HEK293T (cell line): ENCODE measurements at regions not wholly inside any gene's neighbourhood (a gene's known extent, or its start where the extent isn't known, plus 50 kb on each side); places are given as distances from the start of the nearest gene placed in this dataset.

Experiments used
- CTCF ChIA-PET: fragments of 350-600 bp; formaldehyde crosslinking; extraction: SDS; loops from one replicate; lab custom pipeline; 2021; ENCODE audit warnings: antibody characterized with exemption, inconsistent platforms; lab: Yijun Ruan, JAX
- POLR2A ChIA-PET: fragments of 350-600 bp; formaldehyde crosslinking; extraction: SDS; loops from one replicate; lab custom pipeline; 2020; ENCODE audit warnings: antibody characterized with exemption, inconsistent platforms; lab: Yijun Ruan, JAX
- DNase-seq: peaks from one replicate; pipeline ENCODE4 v3.0.0; 2012; ENCODE audit warnings: mixed read lengths; ENCODE audit errors: extremely low spot score
- ARNT ChIP-seq: fragments of 450-650 bp; IDR thresholded peaks from 2 replicates; pipeline ENCODE4 v1.6.1; 2017; ENCODE audit warnings: mild to moderate bottlenecking
- BHLHE40 ChIP-seq: fragments of 450-650 bp; IDR thresholded peaks from 2 replicates; pipeline ENCODE4 v1.6.1; 2016; ENCODE audit warnings: mild to moderate bottlenecking, moderate library complexity, borderline replicate concordance
- CTBP1 ChIP-seq: fragments of 450-650 bp; IDR thresholded peaks from 2 replicates; pipeline ENCODE4 v1.6.1; 2016; ENCODE audit warnings: borderline replicate concordance
- ELF4 ChIP-seq: fragments of 450-650 bp; IDR thresholded peaks from 2 replicates; pipeline ENCODE4 v1.6.1; 2017; ENCODE audit warnings: antibody characterized with exemption
- FOXA1 ChIP-seq: fragments of 450-650 bp; IDR thresholded peaks from 2 replicates; pipeline ENCODE4 v1.6.1; 2016; ENCODE audit warnings: mild to moderate bottlenecking
- FOXK2 ChIP-seq: fragments of 450-650 bp; IDR thresholded peaks from 2 replicates; pipeline ENCODE4 v1.6.1; 2016; ENCODE audit warnings: mild to moderate bottlenecking
- FOXM1 ChIP-seq: fragments of 450-650 bp; IDR thresholded peaks from 2 replicates; pipeline ENCODE4 v1.6.1; 2017; ENCODE audit warnings: mild to moderate bottlenecking, borderline replicate concordance
- HDGF ChIP-seq: fragments of 450-650 bp; IDR thresholded peaks from 2 replicates; pipeline ENCODE4 v1.6.1; 2017; ENCODE audit warnings: antibody characterized with exemption, borderline replicate concordance
- L3MBTL2 ChIP-seq: fragments of 450-650 bp; conservative IDR thresholded peaks from 2 replicates; pipeline ENCODE4 v1.6.1; 2016; ENCODE audit warnings: mild to moderate bottlenecking
- LEF1 ChIP-seq: fragments of 450-650 bp; IDR thresholded peaks from 2 replicates; pipeline ENCODE4 v1.6.1; 2017; ENCODE audit warnings: mild to moderate bottlenecking, borderline replicate concordance
- NFRKB ChIP-seq: fragments of 450-650 bp; IDR thresholded peaks from 2 replicates; pipeline ENCODE4 v1.6.1; 2016; ENCODE audit warnings: mild to moderate bottlenecking, moderate library complexity
- PKNOX1 ChIP-seq: fragments of 450-650 bp; IDR thresholded peaks from 2 replicates; pipeline ENCODE4 v1.6.1; 2016
- SP1 ChIP-seq: fragments of 450-650 bp; IDR thresholded peaks from 2 replicates; pipeline ENCODE4 v1.6.1; 2017
- SUZ12 ChIP-seq: fragments of 450-650 bp; IDR thresholded peaks from 2 replicates; pipeline ENCODE4 v1.6.1; 2016; ENCODE audit warnings: mild to moderate bottlenecking
- TARDBP ChIP-seq: fragments of 450-650 bp; IDR thresholded peaks from 2 replicates; pipeline ENCODE4 v1.6.1; 2016
- ZNF384 ChIP-seq: fragments of 450-650 bp; IDR thresholded peaks from 2 replicates; pipeline ENCODE4 v1.6.1; 2016

GRCh38 chr16:62760398-62760797, 724.2 kb upstream of the CDH8 start:
- ChIA-PET CTCF (no interaction called here), POLR2A (no interaction called here)
- TF ChIP-seq CTBP1: no peak
- TF ChIP-seq PKNOX1: no peak
- no peak for TF ChIP-seq HDGF
- no peak for TF ChIP-seq LEF1
- no peak for TF ChIP-seq FOXA1
- no peak for TF ChIP-seq ZNF384
- TF ChIP-seq NFRKB: no peak
- TF ChIP-seq TARDBP: no peak
- no peak for TF ChIP-seq FOXK2
- TF ChIP-seq BHLHE40: no peak
- TF ChIP-seq ARNT: no peak
- TF ChIP-seq SUZ12: no peak
- TF ChIP-seq ELF4: no peak
- DNase-seq: no peak

DNA sequence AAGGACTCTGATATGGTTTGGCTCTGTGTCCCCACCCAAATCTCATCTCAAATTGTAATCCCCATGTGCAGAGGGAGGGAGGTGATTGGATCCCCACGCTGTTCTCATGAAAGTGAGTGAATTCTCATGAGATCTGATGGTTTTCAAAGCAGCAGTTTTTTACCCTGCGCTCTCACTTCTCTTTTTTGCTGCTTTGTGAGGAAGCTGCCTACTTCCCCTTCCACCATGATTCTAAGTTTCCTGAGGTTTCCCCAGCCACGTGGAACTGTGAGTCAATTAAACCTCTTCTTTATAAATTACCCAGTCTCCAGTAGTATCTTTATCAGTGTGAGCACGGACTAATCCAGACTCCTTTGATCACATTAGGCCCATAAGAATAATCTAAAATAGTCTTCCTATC, 719.7 kb upstream of the CDH8 start:
- no peak for DNase-seq
- CTCF ChIA-PET: no interaction called here
- POLR2A ChIA-PET: no interaction called here
- TF ChIP-seq SUZ12 (no peak), NFRKB (no peak), FOXM1 (no peak), FOXA1 (no peak), ELF4 (no peak), ARNT (no peak), CTBP1 (no peak), FOXK2 (no peak), ZNF384 (no peak), PKNOX1 (no peak), BHLHE40 (no peak), TARDBP (no peak), HDGF (no peak)

GRCh38 chr16:62752854-62753253, 716.6 kb upstream of the CDH8 start:
- CTCF ChIA-PET: interaction anchor here (0.5 kb wide), 1 partner anchor 754 kb away, joined by 8 read pairs; no protein-coding TSS in a partner anchor
- no peak for DNase-seq
- no peak for TF ChIP-seq FOXA1
- TF ChIP-seq LEF1: no peak
- TF ChIP-seq BHLHE40: no peak
- no peak for TF ChIP-seq SUZ12
- TF ChIP-seq ARNT: no peak
- no peak for TF ChIP-seq HDGF
- TF ChIP-seq SP1: no peak
- TF ChIP-seq CTBP1: no peak
- TF ChIP-seq NFRKB: no peak
- TF ChIP-seq L3MBTL2: no peak
- TF ChIP-seq TARDBP: no peak
- TF ChIP-seq FOXK2: no peak
- no peak for TF ChIP-seq ZNF384
- no peak for TF ChIP-seq PKNOX1
- POLR2A ChIA-PET: no interaction called here

- DNase-seq: no peak
- ChIA-PET CTCF (no interaction called here), POLR2A (no interaction called here)
- TF ChIP-seq BHLHE40 (no peak), CTBP1 (no peak), NFRKB (no peak), FOXM1 (no peak), L3MBTL2 (no peak), FOXK2 (no peak), ARNT (no peak), ELF4 (no peak), HDGF (no peak), SUZ12 (no peak), ZNF384 (no peak), PKNOX1 (no peak), TARDBP (no peak), SP1 (no peak), FOXA1 (no peak), LEF1 (no peak)
Observed at GRCh38 chr16:62751218-62751617, 715.0 kb upstream of the CDH8 start.

GRCh38 chr16:62741692-62742091, 705.5 kb upstream of the CDH8 start:
- TF ChIP-seq NFRKB: no peak
- no peak for TF ChIP-seq CTBP1
- TF ChIP-seq LEF1: no peak
- TF ChIP-seq ZNF384: no peak
- TF ChIP-seq BHLHE40: no peak
- no peak for TF ChIP-seq TARDBP
- TF ChIP-seq ARNT: no peak
- POLR2A ChIA-PET: no interaction called here
- CTCF ChIA-PET: no interaction called here
- DNase-seq: no peak
